Gastrocnemius medialis (tissue), 4 donors: ENCODE measurements at regions not wholly inside any gene's neighbourhood (a gene's known extent, or its start where the extent isn't known, plus 50 kb on each side); places are given as distances from the start of the nearest gene placed in this dataset.

Experiments used
- CTCF ChIP-seq, 5 experiments: fragments of 450-650 bp in 3 of 5; fragments of 200-600 bp in 2 of 5; sonication (generic) in 2 of 5; IDR thresholded peaks in 4 of 5; conservative IDR thresholded peaks in 1 of 5; 1 replicate in 4 of 5; 2 replicates in 1 of 5; pipeline ENCODE4 v1.5.1; 2016 to 2019; ENCODE audit warnings: antibody characterized with exemption in 5 of 5, mild to moderate bottlenecking in 3 of 5, moderate library complexity in 3 of 5
- POLR2A ChIP-seq, 2 donors: fragments of 450-650 bp; IDR thresholded peaks; one replicate each; pipeline ENCODE4 v1.6.1; 2017; ENCODE audit warnings: antibody characterized with exemption in 2 of 2, mild to moderate bottlenecking in 2 of 2, moderate library complexity in 2 of 2

DNA sequence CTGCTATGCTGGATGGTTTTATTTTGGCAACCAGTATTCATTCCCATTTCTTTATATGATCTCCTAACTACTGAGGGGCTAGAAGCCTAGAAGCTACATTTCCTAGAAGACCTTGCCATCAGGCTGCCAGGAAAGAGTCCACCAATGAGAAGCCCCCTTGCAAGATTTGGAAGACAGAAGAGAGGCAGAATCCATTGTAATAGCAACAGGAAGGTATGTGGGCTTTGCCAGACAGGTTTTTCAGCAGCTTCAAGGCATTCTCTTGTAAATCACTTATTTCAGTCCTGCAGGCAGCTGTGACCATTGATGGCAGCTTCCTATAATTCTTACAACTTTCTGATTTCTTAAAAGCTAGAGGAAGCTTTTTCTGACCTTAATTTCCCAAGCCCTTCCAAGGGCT, 148.3 kb upstream of the NHS start:
- TF ChIP-seq CTCF (IDR thresholded peaks at IDR 0.05 in 4 of 5, conservative IDR thresholded peaks at IDR 0.05 in 1 of 5): no peak
- TF ChIP-seq POLR2A (IDR thresholded peaks at IDR 0.05): no peak
